ENCODE measurements at regions not wholly inside any gene's neighbourhood (a gene's known extent, or its start where the extent isn't known, plus 50 kb on each side); places are given as distances from the start of the nearest gene placed in this dataset.
A peak's percentile ranks its signal among the peaks of the same experiment; 100 is the strongest.

DNA sequence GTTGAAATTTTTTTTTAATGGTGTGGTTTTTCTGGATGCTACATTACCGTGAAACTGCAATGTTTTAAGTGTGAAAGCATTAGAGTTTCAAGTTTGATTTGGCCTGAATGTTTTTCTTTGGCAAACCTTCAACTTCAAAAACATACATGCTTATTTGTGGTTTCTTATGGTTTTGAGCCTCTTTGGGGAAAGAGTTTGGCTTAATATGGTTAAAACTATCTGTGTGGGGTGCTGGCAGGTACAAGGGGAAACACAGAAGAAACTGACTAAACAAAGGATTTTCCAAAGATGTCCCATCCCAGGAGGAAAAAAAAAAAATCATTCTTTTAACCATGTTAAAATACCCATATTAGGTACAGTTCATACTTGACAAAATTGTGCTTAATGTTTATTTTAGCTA lies 121.1 kb downstream of the HGF start:
- TF ChIP-seq, protein P1, sequence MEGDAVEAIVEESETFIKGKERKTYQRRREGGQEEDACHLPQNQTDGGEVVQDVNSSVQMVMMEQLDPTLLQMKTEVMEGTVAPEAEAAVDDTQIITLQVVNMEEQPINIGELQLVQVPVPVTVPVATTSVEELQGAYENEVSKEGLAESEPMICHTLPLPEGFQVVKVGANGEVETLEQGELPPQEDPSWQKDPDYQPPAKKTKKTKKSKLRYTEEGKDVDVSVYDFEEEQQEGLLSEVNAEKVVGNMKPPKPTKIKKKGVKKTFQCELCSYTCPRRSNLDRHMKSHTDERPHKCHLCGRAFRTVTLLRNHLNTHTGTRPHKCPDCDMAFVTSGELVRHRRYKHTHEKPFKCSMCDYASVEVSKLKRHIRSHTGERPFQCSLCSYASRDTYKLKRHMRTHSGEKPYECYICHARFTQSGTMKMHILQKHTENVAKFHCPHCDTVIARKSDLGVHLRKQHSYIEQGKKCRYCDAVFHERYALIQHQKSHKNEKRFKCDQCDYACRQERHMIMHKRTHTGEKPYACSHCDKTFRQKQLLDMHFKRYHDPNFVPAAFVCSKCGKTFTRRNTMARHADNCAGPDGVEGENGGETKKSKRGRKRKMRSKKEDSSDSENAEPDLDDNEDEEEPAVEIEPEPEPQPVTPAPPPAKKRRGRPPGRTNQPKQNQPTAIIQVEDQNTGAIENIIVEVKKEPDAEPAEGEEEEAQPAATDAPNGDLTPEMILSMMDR (IDR thresholded peaks at IDR 0.05; ENCODE audit: control insufficient read depth, insufficient read depth, low read depth, low read length, missing control alignments) = no peak
- no peak for DNase-seq (ENCODE audit: low read depth)
- no peak overlapping the region for H3K4me3 ChIP-seq (ENCODE audit: control insufficient read depth, low read depth, low read length)

DNA sequence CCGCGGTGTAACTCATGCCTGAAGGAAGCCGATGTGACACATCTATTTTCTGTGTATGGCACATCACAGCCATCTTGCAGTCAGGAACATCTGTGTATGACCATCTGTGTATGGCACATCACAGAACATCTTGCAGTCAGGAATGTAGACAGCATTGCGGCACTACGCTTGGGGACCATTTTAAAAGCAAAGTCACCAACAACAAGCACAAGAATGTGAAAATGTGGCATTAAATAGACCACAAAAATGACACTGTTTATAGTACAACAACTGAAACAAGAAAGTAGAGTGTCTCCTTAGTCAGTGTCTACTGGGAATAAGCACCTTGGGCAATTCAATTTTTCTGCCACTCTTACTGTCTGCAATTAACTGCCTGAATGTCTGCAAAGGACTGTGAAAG lies 124.4 kb downstream of the HGF start:
- TF ChIP-seq, protein P1 (IDR thresholded peaks at IDR 0.05; ENCODE audit: control insufficient read depth, insufficient read depth, low read depth, low read length, missing control alignments) = no peak
- no peak for DNase-seq (ENCODE audit: low read depth)
- no peak overlapping the region for H3K4me3 ChIP-seq (ENCODE audit: control insufficient read depth, low read depth, low read length)

DNA sequence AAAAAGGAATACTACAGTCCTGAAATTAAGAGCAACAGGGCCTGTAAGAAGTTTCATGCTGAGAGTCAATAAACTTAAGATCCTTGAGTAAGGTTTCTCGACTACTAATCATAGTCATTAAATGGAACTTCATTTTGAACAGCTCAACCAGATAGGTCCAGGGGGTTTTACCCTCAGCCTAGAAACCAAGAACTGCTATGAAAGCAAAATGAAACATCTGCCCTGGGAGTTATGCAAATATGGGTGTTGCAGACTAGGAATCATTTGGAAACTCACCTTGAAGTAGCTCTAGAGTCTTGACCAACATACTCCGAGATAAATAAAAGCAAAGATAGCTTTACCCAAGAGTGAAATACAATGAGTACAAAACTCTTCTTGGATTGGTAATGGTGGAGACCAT lies 128.0 kb downstream of the HGF start:
- DNase-seq (ENCODE audit: low read depth) = no peak
- no peak overlapping the region for H3K4me3 ChIP-seq (ENCODE audit: control insufficient read depth, low read depth, low read length)

DNA sequence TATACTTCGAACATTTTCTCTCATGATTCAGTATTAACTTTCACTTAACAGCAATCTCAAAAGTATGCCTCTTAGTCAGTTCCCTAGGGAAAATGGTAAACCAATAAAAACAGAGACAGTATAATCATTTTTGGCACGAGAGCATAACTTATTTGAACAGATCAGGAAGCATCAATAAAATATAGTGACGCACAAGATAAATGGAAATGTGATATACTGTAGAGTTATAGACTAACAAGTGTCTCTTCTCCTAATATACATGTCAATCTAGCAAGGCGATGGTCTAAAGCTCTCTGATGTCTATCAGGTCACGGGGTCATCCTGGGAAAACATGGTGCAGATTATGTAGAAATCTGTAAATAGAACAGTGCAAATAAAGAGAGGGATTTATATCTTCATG lies 131.6 kb downstream of the HGF start:
- H3K4me3 ChIP-seq (ENCODE audit: control insufficient read depth, low read depth, low read length) = no peak overlapping the region
- peak; percentile 92 for DNase-seq (ENCODE audit: low read depth)
- TF ChIP-seq, protein P1 (IDR thresholded peaks at IDR 0.05; ENCODE audit: control insufficient read depth, insufficient read depth, low read depth, low read length, missing control alignments) = no peak

More for the DNA sequence above, 128.0 kb downstream of the HGF start:
- TF ChIP-seq, protein P1 (IDR thresholded peaks at IDR 0.05; ENCODE audit: control insufficient read depth, insufficient read depth, low read depth, low read length, missing control alignments) = no peak

DNA sequence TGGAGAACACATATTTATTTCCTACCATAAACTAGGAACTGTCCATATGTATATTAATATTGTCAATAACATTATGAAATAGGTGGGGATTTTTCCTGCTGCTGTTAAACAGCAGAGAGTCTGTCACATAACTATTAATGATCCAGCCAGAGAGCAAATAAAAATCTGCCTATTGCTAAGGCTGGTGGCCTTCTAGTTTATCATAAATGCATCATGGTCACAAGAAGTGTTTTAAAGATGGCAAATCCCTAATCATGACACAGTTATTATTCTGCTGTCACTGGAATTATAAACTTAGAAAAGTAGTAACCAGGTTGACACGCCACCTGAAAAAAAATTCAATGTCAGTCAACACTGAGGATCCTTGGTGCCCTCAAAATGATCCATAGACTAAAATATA lies 132.3 kb downstream of the HGF start:
- DNase-seq (ENCODE audit: low read depth) = no peak
- TF ChIP-seq, protein P1 (IDR thresholded peaks at IDR 0.05; ENCODE audit: control insufficient read depth, insufficient read depth, low read depth, low read length, missing control alignments) = no peak
- H3K4me3 ChIP-seq (ENCODE audit: control insufficient read depth, low read depth, low read length) = no peak overlapping the region

DNA sequence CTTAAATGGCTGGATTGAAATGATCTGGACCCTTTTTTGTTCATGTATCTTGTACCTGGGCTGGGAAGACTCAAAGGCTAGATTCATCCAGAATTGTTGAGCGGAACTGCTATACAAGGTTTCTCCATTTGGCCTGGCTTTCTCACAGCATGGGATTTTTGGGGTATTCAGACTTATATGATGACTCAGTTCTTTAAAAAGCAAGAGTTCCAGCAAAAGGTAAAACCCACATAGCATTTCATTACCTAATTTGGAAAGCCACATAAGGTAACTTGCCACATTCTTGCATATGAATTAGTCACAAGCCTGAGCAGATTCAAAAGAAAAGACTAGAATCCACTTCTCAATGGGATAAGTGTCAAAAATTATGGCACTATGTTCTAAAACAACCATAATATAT lies 137.4 kb downstream of the HGF start:
- no peak overlapping the region for H3K4me3 ChIP-seq (ENCODE audit: control insufficient read depth, low read depth, low read length)
- DNase-seq (ENCODE audit: low read depth) = no peak
- TF ChIP-seq, protein P1 (IDR thresholded peaks at IDR 0.05; ENCODE audit: control insufficient read depth, insufficient read depth, low read depth, low read length, missing control alignments) = no peak

DNA sequence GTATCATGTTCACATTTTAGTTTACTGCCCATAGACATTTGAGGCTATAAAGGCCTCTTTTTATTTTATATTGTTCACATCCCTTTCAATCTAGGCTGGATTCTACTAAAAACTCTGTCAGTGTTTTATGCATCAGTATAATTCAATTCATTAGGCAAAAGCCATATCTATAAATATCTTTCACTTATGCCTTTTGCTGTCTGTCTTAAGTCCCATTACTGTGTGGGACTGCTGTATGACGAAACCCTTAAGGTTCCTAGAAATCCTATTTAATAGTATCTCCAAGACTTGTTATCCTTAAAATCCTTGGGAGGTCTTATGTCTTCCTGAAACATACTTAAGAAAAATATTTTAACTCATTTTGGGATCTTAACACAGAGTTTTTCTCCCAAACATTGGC lies 139.2 kb downstream of the HGF start:
- DNase-seq (ENCODE audit: low read depth) = no peak
- H3K4me3 ChIP-seq (ENCODE audit: control insufficient read depth, low read depth, low read length) = no peak overlapping the region
- TF ChIP-seq, protein P1 (IDR thresholded peaks at IDR 0.05; ENCODE audit: control insufficient read depth, insufficient read depth, low read depth, low read length, missing control alignments) = no peak
